ENCODE measurements at regions not wholly inside any gene's neighbourhood (a gene's known extent, or its start where the extent isn't known, plus 50 kb on each side); places are given as distances from the start of the nearest gene placed in this dataset.

DNA sequence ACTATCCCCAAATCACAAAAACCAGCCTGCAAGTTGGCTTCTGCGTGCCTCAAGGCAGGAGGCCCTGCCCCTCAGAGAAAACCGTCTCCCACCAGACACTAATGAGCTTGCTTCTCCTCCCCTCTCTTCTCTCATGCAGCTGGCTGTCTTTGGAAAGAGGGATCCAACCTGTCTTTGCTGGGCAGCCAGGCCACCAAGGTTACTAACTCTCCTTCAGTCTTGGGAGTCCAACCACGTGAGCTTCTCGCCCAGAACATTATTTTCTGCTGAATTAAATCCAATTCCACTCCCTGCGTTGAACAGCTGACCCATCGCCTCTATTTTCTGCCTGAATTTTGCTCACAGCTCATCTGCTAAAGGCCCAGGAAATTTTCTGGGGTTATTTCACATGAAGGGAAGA is 291.3 kb upstream of the NCKAP5 start:
- DNase-seq, result no peak
- 70 to 76% methylated on average over 2 to 6 of the region's 6 CpGs for WGBS, 2 donors (ENCODE audit: low coverage in 1 of 2)
- Histone ChIP-seq H3K27ac (no peak overlapping the region), H3K36me3 (no peaks in the 10 kb centered on the region), H3K9me3 (no peaks in the 10 kb centered on the region), H3K27me3 (no peaks in the 10 kb centered on the region), H3K4me3 (no peak overlapping the region), H3K4me1 (no peaks in the 10 kb centered on the region)
- TF ChIP-seq, protein P1, sequence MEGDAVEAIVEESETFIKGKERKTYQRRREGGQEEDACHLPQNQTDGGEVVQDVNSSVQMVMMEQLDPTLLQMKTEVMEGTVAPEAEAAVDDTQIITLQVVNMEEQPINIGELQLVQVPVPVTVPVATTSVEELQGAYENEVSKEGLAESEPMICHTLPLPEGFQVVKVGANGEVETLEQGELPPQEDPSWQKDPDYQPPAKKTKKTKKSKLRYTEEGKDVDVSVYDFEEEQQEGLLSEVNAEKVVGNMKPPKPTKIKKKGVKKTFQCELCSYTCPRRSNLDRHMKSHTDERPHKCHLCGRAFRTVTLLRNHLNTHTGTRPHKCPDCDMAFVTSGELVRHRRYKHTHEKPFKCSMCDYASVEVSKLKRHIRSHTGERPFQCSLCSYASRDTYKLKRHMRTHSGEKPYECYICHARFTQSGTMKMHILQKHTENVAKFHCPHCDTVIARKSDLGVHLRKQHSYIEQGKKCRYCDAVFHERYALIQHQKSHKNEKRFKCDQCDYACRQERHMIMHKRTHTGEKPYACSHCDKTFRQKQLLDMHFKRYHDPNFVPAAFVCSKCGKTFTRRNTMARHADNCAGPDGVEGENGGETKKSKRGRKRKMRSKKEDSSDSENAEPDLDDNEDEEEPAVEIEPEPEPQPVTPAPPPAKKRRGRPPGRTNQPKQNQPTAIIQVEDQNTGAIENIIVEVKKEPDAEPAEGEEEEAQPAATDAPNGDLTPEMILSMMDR (IDR thresholded peaks at IDR 0.05), result no peak
- TF ChIP-seq POLR2AphosphoS5 (IDR thresholded peaks at IDR 0.05) (no peak), EP300 (IDR thresholded peaks at IDR 0.05; ENCODE audit: low read depth) (no peak), POLR2A (IDR thresholded peaks at IDR 0.05) (no peak)
- intact Hi-C loops (cut with DNase I; ENCODE audit: low total_unique reads) (no loop called here), in situ Hi-C loops (cut with MboI; ENCODE audit: low pct_ligation_motif_present in 1 of 4, low pct_unique_long_range_greater_than_20kb in 1 of 4, low sequenced_read_pairs in 3 of 4) (no loop called here)

GRCh38 chr2:133862400-133862977 is 294.2 kb upstream of the NCKAP5 start:
- no peak overlapping the region for H3K27ac ChIP-seq
- no peaks in the 10 kb centered on the region for H3K36me3 ChIP-seq
- no peak overlapping the region for H3K4me3 ChIP-seq
- no peaks in the 10 kb centered on the region for H3K9me3 ChIP-seq
- intact Hi-C loops (cut with DNase I; ENCODE audit: low total_unique reads) (no loop called here), in situ Hi-C loops (cut with MboI; ENCODE audit: low pct_ligation_motif_present in 1 of 4, low pct_unique_long_range_greater_than_20kb in 1 of 4, low sequenced_read_pairs in 3 of 4) (no loop called here)
- DNase-seq, result no peak
- no peaks in the 10 kb centered on the region for H3K27me3 ChIP-seq
- no peak for TF ChIP-seq POLR2A (IDR thresholded peaks at IDR 0.05)
- TF ChIP-seq, protein P1 (IDR thresholded peaks at IDR 0.05), result no peak
- no peak for TF ChIP-seq EP300 (IDR thresholded peaks at IDR 0.05; ENCODE audit: low read depth)
- no peak for TF ChIP-seq POLR2AphosphoS5 (IDR thresholded peaks at IDR 0.05)
- no peaks in the 10 kb centered on the region for H3K4me1 ChIP-seq
- WGBS, 2 donors (ENCODE audit: low coverage in 1 of 2), result 53% methylated on average over 4 of the region's 4 CpGs; no CpG with 5 or more reads in 1 of the 2 donors

GRCh38 chr2:133863106-133863800 is 295.0 kb upstream of the NCKAP5 start:
- Histone ChIP-seq H3K27me3 (no peaks in the 10 kb centered on the region), H3K9me3 (no peaks in the 10 kb centered on the region), H3K27ac (no peak overlapping the region), H3K36me3 (no peaks in the 10 kb centered on the region), H3K4me3 (no peak overlapping the region), H3K4me1 (no peaks in the 10 kb centered on the region)
- TF ChIP-seq, protein P1 (IDR thresholded peaks at IDR 0.05), result no peak
- TF ChIP-seq POLR2AphosphoS5 (IDR thresholded peaks at IDR 0.05) (no peak), EP300 (IDR thresholded peaks at IDR 0.05; ENCODE audit: low read depth) (no peak), POLR2A (IDR thresholded peaks at IDR 0.05) (no peak)
- 80 to 84% methylated on average over 6 to 8 of the region's 8 CpGs for WGBS, 2 donors (ENCODE audit: low coverage in 1 of 2)
- DNase-seq, result no peak
- in situ Hi-C loops (cut with MboI; ENCODE audit: low pct_ligation_motif_present in 1 of 4, low pct_unique_long_range_greater_than_20kb in 1 of 4, low sequenced_read_pairs in 3 of 4) (no loop called here), intact Hi-C loops (cut with DNase I; ENCODE audit: low total_unique reads) (no loop called here)

DNA sequence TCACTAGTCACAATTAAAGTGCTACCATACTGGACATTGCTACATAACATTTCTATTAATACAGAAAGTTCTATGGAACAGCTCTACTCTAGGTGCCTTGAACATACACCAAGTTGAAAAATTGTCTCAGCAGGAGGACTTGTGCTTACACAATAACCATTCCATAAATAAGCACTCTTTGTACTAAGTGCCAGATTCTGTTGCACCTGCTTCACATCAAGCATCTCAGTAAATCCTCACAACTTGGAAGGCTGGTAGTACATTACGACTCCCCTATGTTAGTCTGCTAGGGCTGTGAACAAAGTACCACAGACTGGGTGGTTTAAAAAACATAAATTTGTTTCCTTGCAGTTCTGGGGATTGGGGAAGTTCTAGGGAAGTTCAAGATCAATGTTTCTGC is 296.9 kb upstream of the NCKAP5 start:
- Histone ChIP-seq H3K36me3 (no peaks in the 10 kb centered on the region), H3K4me1 (no peaks in the 10 kb centered on the region), H3K9me3 (no peaks in the 10 kb centered on the region), H3K4me3 (no peak overlapping the region), H3K27me3 (no peaks in the 10 kb centered on the region), H3K27ac (no peak overlapping the region)
- WGBS, 2 donors (ENCODE audit: low coverage in 1 of 2), result 45 to 67% methylated on average over 1 of the region's 1 CpG
- TF ChIP-seq, protein P1 (IDR thresholded peaks at IDR 0.05), result no peak
- no peak for TF ChIP-seq POLR2AphosphoS5 (IDR thresholded peaks at IDR 0.05)
- TF ChIP-seq EP300 (IDR thresholded peaks at IDR 0.05; ENCODE audit: low read depth), result no peak
- no peak for TF ChIP-seq POLR2A (IDR thresholded peaks at IDR 0.05)
- no peak for DNase-seq
- intact Hi-C loops (cut with DNase I; ENCODE audit: low total_unique reads), result no loop called here
- in situ Hi-C loops (cut with MboI; ENCODE audit: low pct_ligation_motif_present in 1 of 4, low pct_unique_long_range_greater_than_20kb in 1 of 4, low sequenced_read_pairs in 3 of 4), result no loop called here
